Tongue (tissue), 1 donor: ENCODE measurements at regions not wholly inside any gene's neighbourhood (a gene's known extent, or its start where the extent isn't known, plus 50 kb on each side); places are given as distances from the start of the nearest gene placed in this dataset.
A peak's percentile ranks its signal among the peaks of the same experiment; 100 is the strongest.

Experiments used
- DNase-seq: peaks from one replicate; pipeline ENCODE4 v3.0.0-alpha.2; 2015

DNA sequence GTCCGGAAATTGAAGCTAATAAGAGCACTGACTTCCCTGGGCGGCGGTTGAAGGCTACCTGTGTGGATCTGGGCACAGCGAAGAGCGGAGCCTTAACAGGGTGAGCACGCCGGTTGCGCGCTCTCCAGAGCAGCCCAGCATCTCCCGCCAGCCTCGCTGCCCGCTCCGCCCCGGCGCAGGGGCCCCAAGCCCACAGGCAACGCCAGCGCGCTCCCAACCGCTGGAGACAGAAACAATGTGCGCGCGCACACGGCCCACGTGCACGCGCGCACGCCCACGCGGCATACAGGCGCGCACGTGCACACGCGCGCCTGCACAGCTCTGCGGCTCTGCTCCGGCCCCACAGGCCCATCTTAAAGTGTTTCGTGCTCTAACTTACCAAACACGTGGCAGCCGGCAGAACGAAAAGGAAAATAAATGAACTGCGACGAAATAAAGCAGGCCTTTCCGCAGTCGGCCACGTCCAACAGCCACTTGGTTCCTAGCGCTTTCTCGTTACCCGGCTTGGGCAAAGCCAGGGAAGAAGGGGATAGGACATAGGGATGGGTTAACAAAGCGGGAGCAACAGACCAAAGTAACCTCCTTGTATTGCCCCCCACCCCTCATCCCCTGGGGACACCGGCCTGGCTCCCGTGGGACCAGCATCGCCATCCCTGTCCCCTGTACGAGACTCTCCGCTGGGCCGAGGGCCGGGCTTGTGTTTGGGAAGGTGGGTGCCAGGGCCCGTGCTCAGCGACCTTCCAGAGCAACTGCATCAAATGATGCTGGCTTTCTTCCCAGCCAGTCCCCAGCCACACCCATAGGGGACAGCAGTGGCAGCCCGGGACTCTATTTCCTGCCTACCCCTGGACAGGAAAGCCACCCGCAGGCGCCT is 203.7 kb downstream of the ABHD5 start:
- peak; percentile 90 for DNase-seq

DNA sequence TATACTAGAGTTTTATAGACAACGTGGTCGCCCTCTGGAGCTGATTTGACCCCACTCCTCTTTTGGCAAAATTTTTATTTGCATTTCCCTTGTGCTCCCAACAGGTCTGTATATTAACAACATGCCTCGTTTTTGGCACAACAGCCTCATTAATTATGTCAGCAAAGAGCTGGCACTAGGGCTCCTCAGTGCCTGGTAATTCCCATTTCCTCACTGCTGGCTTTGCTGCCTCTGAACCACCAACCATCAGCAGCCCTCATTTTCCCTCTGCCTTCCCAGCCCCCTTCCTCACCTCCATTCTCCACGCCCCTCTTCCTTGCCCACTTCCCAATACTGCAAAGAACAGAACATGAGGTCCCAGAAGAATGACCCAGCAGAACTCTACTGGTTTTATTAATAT is 204.8 kb downstream of the ABHD5 start:
- no peak for DNase-seq

DNA sequence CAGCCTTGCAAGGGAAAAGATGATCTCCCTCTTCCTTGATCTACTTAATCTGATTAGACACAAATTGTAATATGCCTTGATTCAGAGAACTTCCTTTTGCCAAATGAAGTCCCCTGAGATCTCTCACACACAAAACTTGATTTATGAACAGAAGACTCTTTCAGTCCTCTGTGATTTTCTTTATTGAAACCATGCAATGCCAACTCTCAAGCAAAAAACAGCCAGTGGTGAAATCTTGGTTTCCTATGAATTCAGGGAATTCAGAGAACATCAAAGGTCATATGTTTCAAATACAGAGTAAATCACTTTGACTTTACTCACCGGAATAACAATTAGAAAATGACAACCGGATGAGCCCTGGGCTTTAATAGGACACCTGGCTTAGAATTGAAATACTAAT is 211.7 kb downstream of the ABHD5 start:
- DNase-seq, result no peak

DNA sequence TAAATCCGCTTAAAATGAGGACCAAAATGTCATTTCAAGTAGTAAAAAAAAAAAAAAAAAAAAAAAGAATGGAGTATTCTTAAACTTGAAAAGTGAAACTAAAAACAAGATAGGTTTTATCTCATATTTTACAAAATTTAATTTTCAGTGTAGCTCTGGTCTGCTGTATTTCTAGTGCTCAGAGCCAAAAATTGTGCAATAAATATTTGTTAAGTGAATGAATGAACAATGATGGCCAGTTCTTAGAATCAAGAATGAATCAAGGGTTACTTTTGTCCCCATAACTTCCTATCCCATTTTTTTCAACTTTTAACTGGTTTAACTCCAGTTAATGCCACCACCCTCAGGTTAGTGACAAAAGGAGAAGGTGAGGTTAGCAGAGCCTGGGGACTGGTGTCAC is 214.4 kb downstream of the ABHD5 start:
- DNase-seq, result no peak

DNA sequence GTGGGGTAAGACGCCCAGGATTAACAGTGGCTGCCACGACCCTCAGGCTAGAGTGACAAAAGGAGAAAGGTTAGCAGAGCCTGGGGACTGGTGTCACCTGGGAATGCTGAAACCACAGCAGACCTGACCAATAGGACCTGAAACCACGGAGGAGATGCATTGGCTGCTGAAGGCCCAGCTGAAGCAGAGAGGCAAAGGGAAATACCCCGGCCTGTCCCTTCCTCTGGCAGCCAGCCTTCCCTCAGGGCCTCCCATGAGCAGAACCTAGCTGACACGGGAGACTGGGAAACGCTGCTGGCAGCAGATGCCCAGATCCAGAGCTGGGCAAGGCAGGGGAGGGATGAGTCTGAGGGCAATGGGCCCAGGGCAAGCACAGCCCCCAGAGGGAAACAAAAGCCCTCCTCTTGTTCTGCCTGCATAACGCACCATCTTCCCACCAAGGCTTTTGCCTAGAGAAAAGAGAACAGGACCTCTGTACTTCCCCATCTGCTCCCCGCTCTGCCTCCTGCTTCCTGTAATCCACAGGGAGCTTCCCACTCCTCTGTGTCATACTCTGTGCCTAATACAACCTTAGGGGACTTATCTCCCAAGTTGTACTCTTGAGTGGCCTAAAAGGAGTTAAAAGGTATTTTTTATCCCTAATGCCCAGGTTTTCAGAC is 216.2 kb downstream of the ABHD5 start:
- no peak for DNase-seq

DNA sequence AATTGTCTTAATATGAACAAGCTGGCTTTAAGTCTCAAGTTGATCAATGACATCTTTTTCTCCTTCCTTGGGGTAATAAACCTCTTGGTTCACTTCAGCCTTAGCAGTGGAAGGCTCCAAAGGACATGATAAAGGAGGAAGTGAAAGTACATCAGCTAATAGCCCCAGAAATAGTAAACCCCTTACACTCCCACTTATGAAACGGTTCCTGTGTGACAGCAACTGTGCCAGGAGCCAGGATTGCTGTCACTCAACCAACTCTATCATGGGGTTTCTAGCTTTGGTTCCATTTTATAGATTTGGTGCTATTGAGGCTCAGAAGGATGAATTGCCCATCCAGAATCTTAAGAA is 216.7 kb downstream of the ABHD5 start:
- no peak for DNase-seq

DNA sequence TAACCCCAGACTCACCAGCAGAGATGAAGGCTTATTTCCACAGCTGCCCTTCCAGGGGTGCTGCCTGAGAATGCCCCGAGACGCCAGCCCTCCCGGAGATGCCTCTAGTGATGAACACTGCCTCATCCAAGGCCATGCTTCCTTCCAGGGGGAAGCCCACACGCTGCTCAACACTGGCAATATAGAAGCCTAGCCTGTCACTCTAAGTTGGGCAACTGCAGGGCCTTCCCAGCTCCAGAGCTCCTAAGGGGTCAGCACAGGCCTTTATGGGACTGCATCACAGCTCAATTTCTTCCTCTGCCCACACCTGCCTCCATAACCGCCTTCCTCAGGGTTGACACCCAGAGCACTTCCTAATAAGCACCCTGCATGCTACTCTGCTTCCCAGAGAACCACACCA is 217.7 kb downstream of the ABHD5 start:
- DNase-seq, result no peak

DNA sequence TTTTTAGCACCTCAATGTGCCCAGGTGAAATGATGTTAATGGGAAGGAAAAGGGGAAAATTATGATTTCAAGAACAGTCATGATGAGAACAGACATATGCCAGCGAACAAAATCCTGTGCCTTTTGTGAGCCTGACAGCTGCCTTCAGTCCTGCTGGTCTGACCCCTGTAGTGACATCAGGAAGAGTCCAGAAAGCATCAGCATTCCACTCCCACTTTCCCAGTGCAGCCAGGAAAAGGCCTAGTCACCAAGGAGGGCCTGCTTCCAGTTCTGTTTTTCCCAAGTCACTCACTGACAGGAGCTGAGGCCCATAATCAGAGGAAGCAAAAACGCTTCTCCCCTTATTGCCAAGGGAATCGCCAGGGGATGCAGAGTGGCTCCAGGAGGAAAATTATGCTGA is 218.4 kb downstream of the ABHD5 start:
- DNase-seq, result no peak

DNA sequence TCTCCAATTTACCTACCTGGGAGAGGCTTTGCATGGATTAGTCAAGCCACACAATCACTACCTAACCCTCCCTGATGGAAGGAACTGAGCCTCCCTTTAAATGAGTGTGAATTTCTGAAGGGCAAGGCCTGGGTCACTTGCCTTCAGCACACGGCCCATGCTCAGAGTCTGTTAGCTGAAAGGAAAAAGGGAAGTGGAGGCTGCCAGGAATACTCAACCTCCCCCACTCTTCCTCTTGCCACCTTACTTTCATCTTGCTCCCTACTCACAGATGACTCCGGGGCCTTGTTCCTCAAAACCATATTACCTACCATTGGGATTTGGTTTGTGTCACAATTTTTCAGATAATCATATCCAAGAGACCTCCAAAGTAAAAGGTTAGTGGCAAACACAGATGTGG is 220.0 kb downstream of the ABHD5 start:
- DNase-seq, result no peak

DNA sequence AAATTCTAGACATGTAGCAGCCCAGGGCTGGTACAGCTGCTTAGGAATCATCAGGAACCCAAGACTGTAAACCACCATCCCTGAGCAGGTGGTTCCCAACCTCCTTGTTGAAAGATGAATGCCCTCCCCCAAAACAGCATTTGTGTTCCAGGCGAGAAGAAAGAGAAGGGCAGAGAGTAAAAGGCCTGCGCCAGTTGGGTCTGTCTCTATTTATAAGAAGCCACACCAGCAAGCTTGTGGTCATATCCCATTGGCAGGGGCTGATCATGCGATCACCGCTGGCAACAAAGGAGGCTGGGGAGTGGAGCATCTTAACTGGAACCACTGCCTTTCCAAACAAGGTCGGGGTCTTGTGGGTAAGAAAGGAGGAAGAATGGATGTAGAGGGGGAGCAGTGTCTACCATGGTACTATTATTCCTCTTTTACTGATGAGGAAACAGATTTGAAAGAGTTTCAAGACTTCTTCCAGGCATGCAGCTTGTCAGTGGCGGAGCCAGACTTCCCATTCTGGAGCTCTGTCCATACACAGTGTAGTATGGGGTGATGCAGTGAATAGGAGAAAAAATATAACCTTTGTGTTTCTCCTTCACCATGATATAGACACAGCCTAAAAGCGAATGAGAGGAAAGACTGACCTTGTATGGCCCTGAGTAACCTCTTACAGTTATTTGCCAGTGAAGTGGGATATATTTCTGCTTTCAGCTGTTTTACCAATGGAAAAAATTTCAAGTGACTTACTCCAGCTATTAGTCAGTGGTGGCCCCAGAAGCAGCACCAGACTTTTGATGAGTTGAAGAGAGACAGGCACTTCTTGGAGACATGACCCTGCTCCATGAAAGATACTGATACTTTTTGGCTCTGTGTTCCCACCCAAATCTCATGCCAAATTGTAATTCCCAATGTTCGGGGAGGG is 222.6 kb downstream of the ABHD5 start:
- peak; percentile 19 for DNase-seq

DNA sequence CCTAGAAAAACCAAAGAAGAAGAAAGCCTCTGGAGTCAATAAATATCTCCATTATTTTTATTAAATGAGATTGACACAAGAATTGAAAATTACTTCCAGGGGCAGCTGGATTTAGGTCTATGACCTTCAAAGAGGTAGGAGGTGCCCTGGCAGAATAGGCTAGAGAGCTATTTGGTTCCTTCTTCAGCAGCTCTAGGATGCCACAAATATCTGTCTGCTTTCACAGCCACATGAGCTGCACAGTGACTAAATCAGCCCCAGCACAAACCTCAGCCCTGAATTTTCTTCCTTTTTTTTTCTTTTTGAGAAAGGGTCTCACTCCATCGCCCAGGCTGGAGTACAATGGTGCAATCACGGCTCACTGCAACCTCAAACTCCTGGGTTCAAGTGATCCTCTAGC is 223.5 kb downstream of the ABHD5 start:
- no peak for DNase-seq

DNA sequence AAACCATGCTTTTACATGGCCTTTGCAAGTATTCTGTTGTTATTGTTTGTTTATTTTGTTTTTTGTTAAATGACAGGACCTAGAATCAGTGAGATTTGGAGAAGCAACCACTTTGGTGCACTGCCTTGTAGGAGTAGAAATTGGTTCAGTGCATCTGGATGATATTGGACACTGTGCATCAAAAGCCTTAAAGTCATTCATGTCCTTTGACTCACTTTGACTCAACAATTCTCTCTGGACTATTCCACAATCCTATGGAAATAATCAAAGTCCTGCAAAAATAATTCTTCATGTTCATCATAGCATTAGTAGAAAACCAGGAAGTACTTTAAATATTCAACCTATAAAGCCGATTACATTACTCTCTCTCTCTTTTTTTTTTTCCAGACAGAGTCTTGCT is 224.8 kb downstream of the ABHD5 start:
- DNase-seq, result no peak

DNA sequence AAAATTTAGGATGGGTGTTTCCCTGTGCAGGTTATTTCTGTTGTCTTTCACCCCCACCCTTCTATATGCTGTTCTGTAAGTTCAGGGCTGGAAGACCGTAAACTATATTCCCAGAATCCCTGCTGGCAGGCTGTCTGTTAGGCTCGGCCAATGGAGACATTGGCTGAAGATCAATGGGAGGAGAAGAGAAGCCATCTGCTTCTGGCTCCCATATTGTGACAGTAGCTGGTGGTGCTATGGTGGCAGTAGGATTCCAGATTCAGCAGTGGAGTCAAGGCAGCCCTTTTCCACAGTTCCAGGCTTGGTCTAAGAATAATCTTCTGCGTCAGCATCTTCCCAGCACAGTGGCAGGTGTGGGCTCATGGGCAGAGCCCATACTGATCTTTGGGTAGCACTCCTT is 226.6 kb downstream of the ABHD5 start:
- DNase-seq, result no peak

DNA sequence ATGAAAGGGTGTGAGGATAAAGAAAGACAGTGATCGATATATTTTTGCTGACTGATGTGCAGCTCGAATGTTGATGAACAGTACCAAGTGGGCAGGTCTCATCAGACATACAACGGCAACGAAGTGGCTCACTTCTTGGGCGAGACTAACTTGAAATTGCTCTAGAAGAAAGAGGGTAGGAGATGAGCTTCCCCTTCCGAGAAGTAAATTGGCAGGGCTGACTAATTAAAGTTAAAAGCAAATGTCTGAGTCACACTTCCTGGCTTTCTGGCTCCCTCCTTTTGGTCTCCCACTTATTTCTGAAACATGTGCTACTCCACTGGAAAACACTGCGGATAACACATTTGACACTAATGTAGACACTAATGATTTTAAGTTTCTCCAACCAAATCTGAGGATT is 228.3 kb downstream of the ABHD5 start:
- no peak for DNase-seq

DNA sequence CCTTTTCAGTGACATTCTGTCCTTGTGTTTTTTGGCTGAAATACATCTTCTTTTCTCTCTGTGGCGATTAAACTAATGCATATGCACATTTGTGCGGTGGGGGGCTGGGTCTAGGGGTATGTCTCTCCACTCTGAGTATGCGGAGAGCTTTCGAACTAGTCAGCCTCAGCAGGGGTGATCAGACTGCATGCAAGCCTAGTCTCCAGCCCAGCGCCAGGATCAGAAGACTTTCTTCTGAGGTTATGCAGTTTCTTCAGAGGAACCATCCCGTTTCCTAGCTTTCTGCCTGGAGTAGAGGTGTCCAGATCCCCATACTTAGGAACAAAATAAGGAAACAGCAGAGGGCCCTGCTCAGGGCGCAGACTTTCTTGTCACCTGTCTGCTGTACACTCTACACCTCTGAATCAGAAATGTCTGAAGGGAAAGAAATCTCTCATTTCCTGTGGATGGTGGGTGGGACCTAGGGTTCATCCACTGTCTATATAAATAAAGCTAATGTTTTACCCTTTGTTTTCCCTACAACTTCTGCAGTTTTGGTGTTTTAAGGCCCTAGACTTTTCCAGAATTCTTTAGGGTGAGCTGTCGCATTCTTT is 230.4 kb downstream of the ABHD5 start:
- DNase-seq, result no peak

DNA sequence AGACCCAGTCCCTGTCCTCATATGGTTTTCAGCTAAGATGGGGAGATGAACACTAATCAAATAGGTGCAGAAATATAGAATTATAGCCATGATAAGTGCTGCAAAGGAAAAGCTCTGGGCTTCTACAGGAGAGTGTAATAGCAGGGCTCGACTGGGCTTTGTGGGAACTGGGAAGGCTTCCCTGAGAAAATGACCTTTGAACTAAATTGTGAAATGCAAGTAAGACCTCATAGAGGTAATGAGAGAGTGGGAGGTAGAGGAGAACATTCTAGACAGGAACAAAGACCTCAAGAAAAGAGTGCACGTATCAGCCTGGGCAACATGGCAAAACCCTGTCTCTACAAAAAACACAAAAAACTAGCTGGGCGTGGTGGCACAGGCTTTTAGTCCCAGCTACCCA is 231.6 kb downstream of the ABHD5 start:
- DNase-seq, result no peak

DNA sequence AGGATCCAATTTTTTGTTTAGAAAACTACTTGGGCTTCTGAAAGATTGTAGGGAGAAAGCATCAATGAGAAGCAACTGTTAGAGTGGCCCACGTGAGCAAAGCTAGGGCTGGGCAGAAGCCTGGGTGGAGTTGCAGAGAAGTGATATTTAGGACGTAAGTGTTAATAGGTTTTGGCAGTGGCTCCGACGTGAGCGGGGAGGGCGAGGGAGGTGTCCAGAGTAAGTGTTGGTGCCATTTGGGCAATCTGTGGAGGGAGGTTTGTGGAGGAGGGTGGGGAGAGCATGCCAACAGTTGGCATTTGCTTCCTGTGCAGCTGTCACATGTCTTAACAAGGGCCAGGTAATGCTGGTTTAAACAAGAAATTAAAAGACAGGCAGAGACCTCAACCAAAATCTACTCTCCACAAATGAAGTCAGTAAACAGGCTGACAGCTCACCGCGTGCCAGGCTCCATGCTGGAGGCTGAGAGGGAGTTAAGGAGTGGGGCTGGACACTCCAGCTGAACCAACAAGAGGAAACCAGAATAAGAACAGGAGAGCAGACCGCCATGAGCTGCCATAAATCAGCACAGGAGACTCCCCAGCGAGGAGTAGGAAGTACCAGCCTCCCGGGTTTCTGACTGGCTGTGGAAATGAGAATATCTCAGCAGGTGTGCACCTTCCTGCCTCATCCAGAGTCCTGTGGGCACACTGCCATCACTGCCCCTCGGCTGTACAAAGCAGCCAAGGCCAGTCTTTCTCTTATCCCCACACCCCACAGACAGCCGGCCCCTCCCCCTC is 232.6 kb downstream of the ABHD5 start:
- peak; percentile 24 for DNase-seq

DNA sequence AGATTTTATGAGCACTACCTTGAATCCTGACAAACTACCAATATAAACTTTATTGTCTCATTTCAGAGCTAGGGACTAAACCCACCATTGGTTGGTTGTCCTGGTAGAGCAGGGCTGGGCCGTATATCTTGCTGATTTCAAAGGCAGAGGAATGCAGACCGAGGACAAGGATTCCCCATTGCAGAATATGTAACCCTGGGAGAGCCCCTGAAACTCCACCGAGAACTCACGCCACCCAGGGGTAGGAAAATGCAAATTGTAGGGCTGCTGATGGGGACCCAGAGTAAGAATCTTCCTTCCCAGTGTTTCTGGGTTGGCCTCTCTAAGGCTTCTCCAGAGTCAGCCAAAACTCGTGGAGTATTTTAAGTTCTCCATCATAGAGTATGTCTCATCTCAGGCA is 235.3 kb downstream of the ABHD5 start:
- no peak for DNase-seq

DNA sequence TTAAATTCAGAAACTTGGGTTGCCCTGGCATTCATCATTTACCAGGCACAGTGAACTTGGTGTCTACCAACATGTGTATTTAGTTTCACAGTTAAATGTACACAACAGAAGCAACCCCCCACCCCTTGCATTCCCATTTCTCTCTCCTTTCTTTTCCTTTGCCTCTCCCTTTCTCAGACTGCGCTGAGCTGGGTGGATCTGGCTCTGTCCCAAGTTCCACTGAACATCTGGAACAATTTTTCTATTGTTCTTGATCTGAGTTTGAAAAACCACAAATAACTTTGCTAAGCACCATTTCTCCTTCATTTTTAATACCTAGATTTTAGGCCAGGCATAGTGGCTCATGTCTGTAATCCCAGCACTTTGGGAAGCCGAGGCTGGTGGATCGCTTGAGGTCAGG is 242.2 kb downstream of the ABHD5 start:
- DNase-seq, result peak; percentile 72

DNA sequence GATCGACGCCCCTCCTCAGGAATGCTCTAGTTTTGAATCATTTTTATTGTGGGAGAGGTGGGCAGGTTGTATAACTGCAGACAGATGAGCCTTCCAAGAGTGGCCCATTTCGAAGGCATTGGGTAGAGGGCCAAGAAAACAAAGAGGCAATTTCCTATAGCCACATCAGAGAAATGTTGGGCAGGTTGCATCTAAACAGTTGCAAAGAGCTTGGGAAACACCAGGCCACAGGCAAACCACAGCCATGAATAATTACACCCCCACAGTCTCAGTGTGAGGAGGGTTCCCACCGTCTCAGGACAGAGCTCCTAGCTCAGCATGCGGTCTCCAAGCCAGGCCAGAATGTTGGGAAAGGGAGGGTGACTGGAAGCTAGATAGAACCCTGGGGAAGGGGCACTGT is 257.3 kb downstream of the ABHD5 start:
- DNase-seq, result no peak

DNA sequence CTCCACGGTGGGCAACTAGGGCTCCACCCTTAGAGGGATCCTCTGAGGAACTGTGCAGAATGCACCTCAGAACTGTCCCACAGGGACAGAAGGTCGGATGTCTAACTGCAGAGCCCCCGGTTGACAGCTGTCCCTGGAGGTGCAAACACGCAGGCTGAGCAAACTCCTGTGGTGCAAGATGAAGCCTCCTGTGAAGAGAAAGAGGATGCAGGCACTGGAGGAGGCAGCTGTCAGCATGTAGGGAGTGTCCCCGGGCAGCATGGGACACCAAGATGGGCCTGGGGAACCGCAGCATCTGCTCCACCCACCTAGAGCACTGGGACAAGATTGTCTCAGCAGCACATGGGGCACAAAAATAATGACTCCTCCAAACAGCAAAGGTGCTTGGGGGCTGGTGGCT is 258.9 kb downstream of the ABHD5 start:
- no peak for DNase-seq

DNA sequence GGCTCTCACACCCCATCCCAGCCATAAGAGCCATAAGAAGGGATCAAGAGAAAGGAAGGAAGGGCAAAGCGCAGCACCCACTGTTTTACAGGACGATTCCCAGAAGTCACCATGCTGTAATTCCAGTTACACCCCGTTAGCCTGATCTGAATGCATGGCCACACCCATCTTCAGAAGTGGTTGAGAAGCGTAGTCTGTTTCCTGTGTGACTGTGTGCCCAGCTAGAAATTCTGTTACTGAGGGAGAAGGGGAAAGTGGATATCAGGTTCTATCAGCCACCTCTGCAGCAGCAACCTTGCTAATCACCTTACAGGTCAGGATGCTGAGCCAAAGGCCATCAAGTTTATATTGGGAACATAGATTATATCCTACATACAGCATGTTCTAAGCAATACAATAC is 260.0 kb downstream of the ABHD5 start:
- DNase-seq, result no peak
